Transverse colon (tissue), 4 donors: ENCODE measurements at regions not wholly inside any gene's neighbourhood (a gene's known extent, or its start where the extent isn't known, plus 50 kb on each side); places are given as distances from the start of the nearest gene placed in this dataset.

Source experiments
- DNase-seq: peaks from one replicate; pipeline ENCODE4 v3.0.0-alpha.2; 2019
- H3K27ac ChIP-seq, 4 donors: fragments of 200-600 bp; sonication (generic); 2 replicates each; pipeline ENCODE4 v1.5.1; 2016 to 2018; ENCODE audit warnings: inconsistent platforms in 4 of 4
- H3K27me3 ChIP-seq: fragments of 200-600 bp; sonication (generic); 2 replicates; pipeline ENCODE4 v1.5.1; 2017; ENCODE audit warnings: inconsistent platforms
- H3K36me3 ChIP-seq, 4 donors: fragments of 200-600 bp; sonication (generic); 2 replicates each; pipeline ENCODE4 v1.5.1; 2017 to 2019; ENCODE audit warnings: inconsistent platforms in 4 of 4
- H3K4me1 ChIP-seq, 4 donors: fragments of 200-600 bp; sonication (generic); 2 replicates each; pipeline ENCODE4 v1.5.1; 2017 to 2020; ENCODE audit warnings: inconsistent platforms in 4 of 4
- H3K4me3 ChIP-seq, 4 donors: fragments of 200-600 bp; sonication (generic); 1 replicate in 1 of 4; 2 replicates in 3 of 4; pipeline versions ENCODE4 v1.5.1 to v1.6.1; 2017 to 2019; ENCODE audit warnings: inconsistent platforms in 4 of 4
- H3K9me3 ChIP-seq, 2 donors: fragments of 200-600 bp; sonication (generic); 2 replicates each; pipeline ENCODE4 v1.5.1; 2017 to 2019; ENCODE audit warnings: inconsistent platforms in 2 of 2
- CTCF ChIP-seq, 5 experiments: fragments of 200-600 bp in 3 of 5; fragments of 450-650 bp in 2 of 5; sonication (generic) in 3 of 5; IDR thresholded peaks; 1 replicate in 2 of 5; 2 replicates in 3 of 5; pipeline ENCODE4 v1.5.1; 2016 to 2017; ENCODE audit warnings: antibody characterized with exemption in 5 of 5, inconsistent platforms in 3 of 5, mild to moderate bottlenecking in 2 of 5, moderate library complexity in 1 of 5
- EP300 ChIP-seq: sonication (generic); formaldehyde crosslinking; IDR thresholded peaks from one replicate; pipeline ENCODE4 v1.6.1; 2017; ENCODE audit warnings: antibody characterized with exemption, low read depth
- POLR2A ChIP-seq: fragments of 450-650 bp; IDR thresholded peaks from one replicate; pipeline ENCODE4 v1.6.1; 2016; ENCODE audit warnings: antibody characterized with exemption, mild to moderate bottlenecking, moderate library complexity
- POLR2AphosphoS5 ChIP-seq, 3 donors: sonication (generic); formaldehyde crosslinking; IDR thresholded peaks; one replicate each; pipeline ENCODE4 v1.6.1; 2016; ENCODE audit warnings: antibody characterized with exemption in 3 of 3
- WGBS, 2 donors: methylation state at CpG; one replicate each; pipeline ENCODE4 v1.1.5; 2018; ENCODE audit warnings: low coverage in 1 of 2; 5-methylcytosine and 5-hydroxymethylcytosine counted together
- in situ Hi-C, 4 donors: fragments of 200-750 bp; cut with MboI; loops; one replicate each; pipeline versions ENCODE4 v1.15.0 to v1.15.1; 2017; ENCODE audit warnings: low sequenced_read_pairs in 3 of 4, low pct_ligation_motif_present in 1 of 4, low pct_unique_long_range_greater_than_20kb in 1 of 4
- intact Hi-C: fragments of 100-400 bp; cut with DNase I; formaldehyde crosslinking; loops from one replicate; pipeline ENCODE4 v1.15.1; 2023; ENCODE audit warnings: low total_unique reads

DNA sequence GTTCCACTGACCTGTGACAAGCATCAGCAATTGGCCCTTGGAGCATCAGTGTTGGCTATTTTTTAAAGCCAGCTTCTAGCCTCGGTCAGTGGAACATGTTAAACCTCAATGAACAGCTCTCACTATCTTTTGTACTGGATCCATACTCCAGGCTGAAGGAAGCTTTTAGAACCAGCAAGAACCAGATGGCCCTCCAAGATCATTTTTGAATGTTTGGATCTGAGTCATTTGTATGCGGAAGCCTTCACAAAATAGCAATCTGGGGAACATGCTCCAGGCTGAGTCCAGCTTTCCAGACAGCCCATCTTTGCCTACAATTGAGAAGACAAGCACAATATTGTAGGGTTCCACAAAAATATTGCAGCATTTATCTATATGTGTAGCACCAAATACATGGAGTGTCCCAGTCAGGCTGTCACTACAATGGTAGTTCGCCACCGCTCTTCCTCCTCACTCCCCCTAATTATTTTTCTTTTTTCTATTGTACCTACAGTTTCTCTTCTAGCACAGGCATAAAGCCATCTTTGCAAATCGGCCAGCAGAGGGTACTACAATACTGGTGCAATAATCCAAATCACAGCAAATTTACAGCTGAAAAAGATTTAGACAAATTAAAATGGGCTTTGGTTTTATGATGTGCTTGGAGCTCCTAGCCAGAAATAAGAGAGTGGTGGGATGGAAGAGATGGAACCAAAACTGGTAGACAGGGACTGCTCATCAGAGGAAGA, 177.4 kb upstream of the BLID start:
- H3K4me1 ChIP-seq: no peaks in the 10 kb centered on the region
- intact Hi-C loops (no loop called here), in situ Hi-C loops (no loop called here)
- no peak for TF ChIP-seq EP300
- no peak for TF ChIP-seq POLR2AphosphoS5 (IDR thresholded peaks at IDR 0.05)
- TF ChIP-seq CTCF (IDR thresholded peaks at IDR 0.05): no peak
- no peak for TF ChIP-seq POLR2A
- no peak overlapping the region for H3K4me3 ChIP-seq
- H3K27ac ChIP-seq: no peak overlapping the region
- WGBS, 2 donors: 78 to 82% methylated on average over 3 to 5 of the region's 5 CpGs
- no peak for DNase-seq
- H3K27me3 ChIP-seq: no peaks in the 10 kb centered on the region
- no peaks in the 10 kb centered on the region for H3K36me3 ChIP-seq
- peaks cover 0 to 6% of the 10 kb centered on the region in 2 donors for H3K9me3 ChIP-seq

- 55 to 64% methylated on average over 4 to 11 of the region's 11 CpGs for WGBS, 2 donors
- no peaks in the 10 kb centered on the region for H3K9me3 ChIP-seq
- no peaks in the 10 kb centered on the region for H3K4me1 ChIP-seq
- no peak overlapping the region for H3K27ac ChIP-seq
- no peaks in the 10 kb centered on the region for H3K27me3 ChIP-seq
- no peaks in the 10 kb centered on the region for H3K36me3 ChIP-seq
- in situ Hi-C loops (no loop called here), intact Hi-C loops (no loop called here)
- H3K4me3 ChIP-seq: no peak overlapping the region
- DNase-seq: no peak
- no peak for TF ChIP-seq POLR2AphosphoS5 (IDR thresholded peaks at IDR 0.05)
- TF ChIP-seq EP300: no peak
Observed at GRCh38 chr11:122287401-122287800, 171.4 kb upstream of the BLID start.

- no peak for DNase-seq
Observed at GRCh38 chr11:122285070-122285988, 169.3 kb upstream of the BLID start.

GRCh38 chr11:122280870-122281269, 164.9 kb upstream of the BLID start:
- TF ChIP-seq CTCF (IDR thresholded peaks at IDR 0.05) (no peak), POLR2A (no peak), EP300 (no peak), POLR2AphosphoS5 (IDR thresholded peaks at IDR 0.05) (no peak)
- Histone ChIP-seq H3K4me3 (no peak overlapping the region), H3K27me3 (no peaks in the 10 kb centered on the region), H3K27ac (no peak overlapping the region), H3K4me1 (no peaks in the 10 kb centered on the region), H3K36me3 (no peaks in the 10 kb centered on the region), H3K9me3 (no peaks in the 10 kb centered on the region)
- WGBS, 2 donors: 77 to 88% methylated on average over 5 of the region's 5 CpGs
- no peak for DNase-seq
- intact Hi-C loops (no loop called here), in situ Hi-C loops (no loop called here)

More at GRCh38 chr11:122285070-122285988, 169.3 kb upstream of the BLID start:
- Histone ChIP-seq H3K27ac (no peak overlapping the region), H3K9me3 (no peaks in the 10 kb centered on the region), H3K36me3 (no peaks in the 10 kb centered on the region), H3K27me3 (no peaks in the 10 kb centered on the region), H3K4me3 (no peak overlapping the region), H3K4me1 (no peaks in the 10 kb centered on the region)
- intact Hi-C loops: no loop called here
- TF ChIP-seq POLR2AphosphoS5 (IDR thresholded peaks at IDR 0.05) (no peak), EP300 (no peak), CTCF (IDR thresholded peaks at IDR 0.05) (no peak), POLR2A (no peak)
- in situ Hi-C loops: no loop called here
- WGBS, 2 donors: 81 to 100% methylated on average over 2 to 8 of the region's 8 CpGs
